KOPT-K1 (cell line): ENCODE measurements at regions not wholly inside any gene's neighbourhood (a gene's known extent, or its start where the extent isn't known, plus 50 kb on each side); places are given as distances from the start of the nearest gene placed in this dataset.
"Not testable (repeated sequence)": the region's sequence is repeated elsewhere in the genome, so short reads cannot be mapped to it uniquely, and the experiment has no call there.

ENCODE experiments used
- H3K27ac ChIP-seq: fragments of 200-600 bp; sonication (generic); 2 replicates; pipeline ENCODE4 v1.5.1; 2016; ENCODE audit warnings: antibody characterized with exemption, mild to moderate bottlenecking, low read depth, low read length; ENCODE audit not compliant: poor library complexity, severe bottlenecking
- H3K36me3 ChIP-seq: fragments of 200-600 bp; sonication (generic); 2 replicates; pipeline ENCODE4 v1.5.1; 2017; ENCODE audit warnings: antibody characterized with exemption, mild to moderate bottlenecking, low read length, moderate library complexity; ENCODE audit not compliant: insufficient read depth
- H3K9me3 ChIP-seq: fragments of 200-600 bp; sonication (generic); 2 replicates; pipeline ENCODE4 v1.5.1; 2017; ENCODE audit warnings: antibody characterized with exemption, low read length, mild to moderate bottlenecking; ENCODE audit not compliant: insufficient read depth, poor library complexity, severe bottlenecking

DNA sequence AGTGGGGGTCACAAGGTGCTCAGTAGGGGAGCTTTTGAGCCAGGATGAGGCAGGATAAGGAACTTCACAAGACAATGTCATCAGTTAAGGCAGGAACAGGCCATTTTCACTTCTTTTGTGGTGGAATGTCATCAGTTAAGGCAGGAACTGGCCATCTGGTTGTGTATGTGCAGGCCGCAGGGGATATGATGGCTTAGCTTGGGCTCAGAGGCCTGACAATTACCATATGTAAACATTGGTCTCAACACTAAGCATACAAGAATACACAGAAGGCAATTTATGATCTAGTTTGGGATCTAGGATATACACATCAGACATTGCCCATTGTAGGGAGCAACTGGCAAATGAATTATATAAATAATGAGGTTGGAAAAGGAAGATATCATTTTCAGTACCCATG, 155.4 kb upstream of the CTSO start:
- H3K27ac ChIP-seq, H3K9me3 ChIP-seq, H3K36me3 ChIP-seq: not testable (repeated sequence)

- H3K27ac ChIP-seq = no peak overlapping the region
- H3K9me3 ChIP-seq = no peaks in the 10 kb centered on the region
Measured at GRCh38 chr4:156103311-156103710, 149.6 kb upstream of the CTSO start.

DNA sequence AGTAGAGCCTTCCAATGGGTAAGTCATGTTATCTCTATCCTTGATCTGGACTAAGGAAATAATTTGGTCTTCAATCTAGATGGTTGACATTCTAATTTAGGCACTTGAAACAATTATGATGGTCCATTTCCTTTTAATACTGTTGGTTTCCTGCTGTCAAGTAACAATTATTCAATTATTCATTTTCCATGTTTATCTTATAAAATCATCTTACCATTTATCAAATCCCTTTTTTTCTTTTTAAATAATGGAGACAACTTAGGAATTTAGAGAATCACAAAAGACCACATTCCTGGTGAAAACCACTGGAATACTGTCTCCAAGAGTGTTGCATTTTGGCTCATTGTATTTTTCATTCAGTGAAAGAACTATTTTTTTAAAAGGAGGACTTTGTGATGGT, 148.7 kb upstream of the CTSO start:
- H3K9me3 ChIP-seq = no peaks in the 10 kb centered on the region
- no peak overlapping the region for H3K27ac ChIP-seq
- H3K36me3 ChIP-seq = no peaks in the 10 kb centered on the region

More at GRCh38 chr4:156103311-156103710, 149.6 kb upstream of the CTSO start:
- no peaks in the 10 kb centered on the region for H3K36me3 ChIP-seq

DNA sequence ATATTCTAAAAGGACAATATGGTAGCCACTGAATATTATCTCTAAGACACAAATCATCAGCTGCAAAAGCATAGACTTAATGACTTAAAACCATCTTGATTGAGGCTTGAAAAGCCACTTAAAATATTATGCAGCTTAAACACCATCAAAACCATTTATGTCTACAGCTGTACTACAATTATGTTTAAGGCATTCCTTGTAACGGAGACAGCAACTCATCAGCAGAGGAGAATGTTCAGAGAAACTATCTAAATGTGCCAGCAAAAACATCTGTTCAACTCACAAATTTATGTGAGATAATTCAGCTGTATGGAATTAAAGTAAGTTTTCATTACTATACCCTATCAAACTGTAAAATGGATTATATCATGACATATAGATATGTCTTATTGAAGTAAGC, 147.9 kb upstream of the CTSO start:
- H3K9me3 ChIP-seq = no peaks in the 10 kb centered on the region
- no peak overlapping the region for H3K27ac ChIP-seq
- H3K36me3 ChIP-seq = no peaks in the 10 kb centered on the region

DNA sequence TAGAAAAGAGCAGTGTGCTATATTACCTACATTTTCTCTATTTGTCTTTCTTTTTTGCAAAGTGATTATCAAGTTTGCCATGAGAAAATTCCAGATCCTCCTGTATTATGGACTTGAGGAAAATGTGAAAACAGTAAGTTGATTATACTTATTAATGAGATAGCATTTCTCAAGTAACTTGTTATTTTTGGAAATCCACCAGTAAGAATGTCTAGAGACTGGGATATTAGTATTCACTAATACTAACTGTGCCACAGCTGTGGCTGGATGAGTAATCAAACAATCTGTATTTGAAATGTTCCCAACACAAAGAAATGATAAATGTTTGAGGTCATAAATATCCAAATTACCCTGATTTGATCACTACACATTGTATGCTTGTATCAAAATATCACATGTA, 147.0 kb upstream of the CTSO start:
- H3K27ac ChIP-seq = no peak overlapping the region
- no peaks in the 10 kb centered on the region for H3K9me3 ChIP-seq
- no peaks in the 10 kb centered on the region for H3K36me3 ChIP-seq

- Histone ChIP-seq H3K27ac (no peak overlapping the region), H3K36me3 (no peaks in the 10 kb centered on the region), H3K9me3 (no peaks in the 10 kb centered on the region)
Measured at GRCh38 chr4:156098805-156099204, 145.1 kb upstream of the CTSO start.

DNA sequence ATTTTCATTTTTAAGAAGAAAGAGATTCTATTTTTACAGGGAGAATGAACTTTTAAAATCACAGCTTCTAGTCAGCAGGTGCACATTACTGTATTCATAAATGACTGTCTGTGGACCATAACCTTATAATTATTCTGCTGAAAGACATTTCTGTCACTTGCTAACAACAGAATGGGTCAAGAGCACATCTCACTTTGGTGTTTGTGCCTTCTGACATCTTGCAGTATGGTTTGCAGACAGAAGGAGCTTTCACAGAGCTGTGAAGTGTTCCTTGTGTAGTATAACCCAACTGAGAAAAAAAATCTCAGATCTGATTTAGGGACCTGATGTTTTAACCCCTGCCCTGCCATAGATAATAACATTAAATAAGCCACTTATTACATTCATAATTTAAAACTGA, 131.4 kb upstream of the CTSO start:
- no peaks in the 10 kb centered on the region for H3K36me3 ChIP-seq
- H3K9me3 ChIP-seq = no peaks in the 10 kb centered on the region
- H3K27ac ChIP-seq = no peak overlapping the region

GRCh38 chr4:156084373-156084772, 130.7 kb upstream of the CTSO start:
- no peaks in the 10 kb centered on the region for H3K36me3 ChIP-seq
- H3K9me3 ChIP-seq = no peaks in the 10 kb centered on the region
- H3K27ac ChIP-seq = no peak overlapping the region

DNA sequence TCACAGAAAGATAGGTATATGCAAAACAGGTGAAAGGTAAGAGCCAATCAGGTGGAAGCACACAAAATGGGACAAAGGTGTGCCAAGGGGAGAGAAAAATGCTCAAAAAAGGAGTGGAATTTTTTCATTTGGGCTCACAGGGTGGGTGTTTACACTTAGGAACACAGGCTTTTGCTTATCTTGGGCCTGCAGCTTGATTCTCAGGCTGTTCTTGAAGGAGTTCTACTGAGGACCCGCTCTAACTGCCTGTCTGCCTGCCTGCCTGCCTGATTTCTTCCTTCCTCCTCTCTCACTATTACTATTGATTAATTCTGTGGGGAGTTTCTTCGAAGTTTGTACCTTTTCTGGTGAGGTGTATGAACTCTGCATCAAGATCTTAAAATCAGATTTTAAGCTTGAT, 120.3 kb upstream of the CTSO start:
- Histone ChIP-seq H3K36me3 (no peaks in the 10 kb centered on the region), H3K9me3 (peaks cover 17% of the 10 kb centered on the region)

GRCh38 chr4:156060661-156061060, 107.0 kb upstream of the CTSO start:
- no peak overlapping the region for H3K27ac ChIP-seq
- no peaks in the 10 kb centered on the region for H3K36me3 ChIP-seq
- H3K9me3 ChIP-seq = no peaks in the 10 kb centered on the region

More for the DNA sequence above, 120.3 kb upstream of the CTSO start:
- H3K27ac ChIP-seq = no peak overlapping the region

DNA sequence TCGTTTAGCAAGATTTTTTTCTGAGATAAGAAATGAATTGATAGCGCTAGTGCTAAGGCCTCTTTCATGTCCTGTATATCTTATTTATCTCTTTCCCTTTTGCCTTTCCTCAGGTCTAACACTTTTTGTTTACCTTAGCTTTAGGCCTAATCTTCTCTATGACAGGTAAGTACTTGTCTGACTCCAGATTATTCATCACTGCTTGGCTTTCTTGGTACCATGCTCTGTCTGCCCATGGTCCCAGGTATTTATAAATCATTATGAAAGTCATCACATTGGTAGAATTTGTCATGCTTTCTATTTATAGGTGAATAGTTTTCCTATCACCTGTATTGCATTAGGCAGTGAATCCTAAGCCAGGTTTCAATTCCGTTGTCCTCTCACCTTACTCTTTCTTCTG, 99.5 kb upstream of the CTSO start:
- no peaks in the 10 kb centered on the region for H3K36me3 ChIP-seq

GRCh38 chr4:156052116-156052515, 98.5 kb upstream of the CTSO start:
- Histone ChIP-seq H3K9me3 (no peaks in the 10 kb centered on the region), H3K27ac (no peak overlapping the region), H3K36me3 (no peaks in the 10 kb centered on the region)

More for the DNA sequence above, 99.5 kb upstream of the CTSO start:
- no peak overlapping the region for H3K27ac ChIP-seq
- H3K9me3 ChIP-seq = no peaks in the 10 kb centered on the region

DNA sequence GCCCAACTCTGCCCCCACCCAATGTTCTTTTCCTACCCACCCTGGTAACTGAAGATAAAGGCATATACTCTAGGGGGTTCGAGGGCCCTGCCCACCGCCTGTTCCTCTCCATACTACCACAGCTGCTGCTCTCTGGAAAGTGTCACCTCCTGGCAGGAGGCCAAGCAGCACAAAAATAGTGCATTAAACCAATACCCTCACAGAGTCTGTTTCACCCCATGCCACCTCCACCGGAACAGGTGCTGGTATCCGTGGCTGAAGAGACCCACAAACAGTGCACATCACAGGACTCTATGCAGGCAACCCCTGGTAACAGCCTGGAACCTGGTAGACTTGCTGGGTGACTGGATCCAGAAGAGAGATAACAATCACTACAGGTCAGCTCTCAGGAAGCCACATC, 85.1 kb upstream of the CTSO start:
- H3K36me3 ChIP-seq = no peaks in the 10 kb centered on the region
- no peak overlapping the region for H3K27ac ChIP-seq
- H3K9me3 ChIP-seq = no peaks in the 10 kb centered on the region

GRCh38 chr4:156036496-156036895, 82.8 kb upstream of the CTSO start:
- Histone ChIP-seq H3K9me3 (no peaks in the 10 kb centered on the region), H3K36me3 (no peaks in the 10 kb centered on the region), H3K27ac (no peak overlapping the region)

DNA sequence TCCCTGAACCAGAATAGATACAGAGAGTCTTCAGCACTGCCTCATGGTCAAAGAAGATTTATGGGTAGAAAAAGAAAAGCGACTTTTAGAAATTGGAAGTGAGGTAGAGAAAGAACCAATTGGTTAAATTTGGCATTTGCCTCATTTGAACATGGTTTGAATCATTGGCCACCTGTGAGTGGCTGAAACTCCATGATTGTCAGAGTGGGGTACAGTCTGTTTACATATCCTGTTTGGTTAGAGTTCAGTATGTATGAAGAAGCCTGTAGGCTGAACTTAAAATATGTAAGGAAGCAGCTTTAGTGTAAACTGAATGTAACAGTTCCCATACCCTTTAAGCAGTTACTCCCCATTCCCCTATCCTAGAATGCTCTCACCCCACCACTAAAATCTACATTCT, 76.0 kb upstream of the CTSO start:
- Histone ChIP-seq H3K27ac (no peak overlapping the region), H3K9me3 (no peaks in the 10 kb centered on the region), H3K36me3 (no peaks in the 10 kb centered on the region)

DNA sequence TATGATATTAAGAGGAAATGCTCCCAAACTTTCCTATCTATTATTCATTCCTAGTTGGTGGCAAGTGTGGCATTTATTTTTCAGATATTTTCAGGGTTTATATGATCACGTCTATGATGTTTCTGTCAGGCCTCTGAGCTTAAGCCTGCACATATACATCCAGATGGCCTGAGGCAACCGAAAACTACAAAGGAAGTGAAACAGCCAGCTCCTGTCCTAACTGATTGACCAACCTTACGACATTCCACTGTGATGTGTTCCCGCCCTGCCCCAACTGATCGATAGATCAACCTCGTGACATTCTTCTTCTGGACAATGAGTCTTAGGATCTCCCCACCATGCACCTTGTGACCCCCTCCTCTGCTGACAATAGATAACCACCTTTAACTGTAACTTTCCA, 67.6 kb upstream of the CTSO start:
- no peaks in the 10 kb centered on the region for H3K36me3 ChIP-seq
- no peaks in the 10 kb centered on the region for H3K9me3 ChIP-seq
- H3K27ac ChIP-seq = no peak overlapping the region

DNA sequence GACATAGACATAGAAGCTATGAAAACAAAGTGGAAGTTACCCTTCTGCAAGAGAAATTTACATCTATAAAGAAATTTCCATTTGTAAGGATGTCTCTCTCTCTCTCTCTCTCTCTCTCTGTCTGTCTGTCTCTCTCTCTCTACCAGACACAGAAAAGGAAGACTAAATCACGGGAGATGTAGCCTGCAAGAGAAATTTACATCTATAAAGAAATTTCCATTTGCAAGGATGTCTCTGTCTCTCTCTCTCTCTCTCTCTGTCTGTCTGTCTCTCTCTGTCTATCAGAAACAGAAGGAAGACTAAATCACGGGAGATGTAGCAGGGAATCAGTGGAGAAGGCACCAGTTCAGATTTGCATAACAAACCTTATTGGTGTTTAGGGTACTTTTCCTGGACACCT, 65.6 kb upstream of the CTSO start:
- H3K27ac ChIP-seq = no peak overlapping the region
- H3K9me3 ChIP-seq = no peaks in the 10 kb centered on the region
- H3K36me3 ChIP-seq = no peaks in the 10 kb centered on the region
